NCI-H82 treated with DMSO at 0.1 percent for 48 hours (cell line): ENCODE measurements at regions not wholly inside any gene's neighbourhood (a gene's known extent, or its start where the extent isn't known, plus 50 kb on each side); places are given as distances from the start of the nearest gene placed in this dataset.

Source experiments
- DNase-seq: peaks from one replicate; lab custom pipeline; 2025; ENCODE audit not compliant: unreplicated experiment; lab: John Stamatoyannopoulos, UW

DNA sequence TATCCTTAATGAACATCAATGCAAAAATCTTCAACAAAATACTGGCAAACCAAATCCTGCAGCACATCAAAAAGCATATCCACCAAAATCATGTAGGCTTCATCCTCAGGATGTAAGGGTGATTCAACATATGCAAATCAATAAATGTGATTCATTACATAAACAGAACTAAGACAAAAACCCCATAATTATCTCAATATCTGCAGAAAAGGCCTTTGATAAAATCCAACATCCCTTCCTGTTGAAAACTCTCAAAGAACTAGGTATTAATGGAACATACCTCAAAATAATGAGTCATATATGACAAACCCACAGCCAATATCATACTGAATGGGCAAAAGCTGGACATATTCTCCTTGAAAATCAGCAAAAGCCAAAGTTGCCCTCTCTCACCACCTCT is 54.6 kb upstream of the DEPDC1 start:
- no peak for DNase-seq

DNA sequence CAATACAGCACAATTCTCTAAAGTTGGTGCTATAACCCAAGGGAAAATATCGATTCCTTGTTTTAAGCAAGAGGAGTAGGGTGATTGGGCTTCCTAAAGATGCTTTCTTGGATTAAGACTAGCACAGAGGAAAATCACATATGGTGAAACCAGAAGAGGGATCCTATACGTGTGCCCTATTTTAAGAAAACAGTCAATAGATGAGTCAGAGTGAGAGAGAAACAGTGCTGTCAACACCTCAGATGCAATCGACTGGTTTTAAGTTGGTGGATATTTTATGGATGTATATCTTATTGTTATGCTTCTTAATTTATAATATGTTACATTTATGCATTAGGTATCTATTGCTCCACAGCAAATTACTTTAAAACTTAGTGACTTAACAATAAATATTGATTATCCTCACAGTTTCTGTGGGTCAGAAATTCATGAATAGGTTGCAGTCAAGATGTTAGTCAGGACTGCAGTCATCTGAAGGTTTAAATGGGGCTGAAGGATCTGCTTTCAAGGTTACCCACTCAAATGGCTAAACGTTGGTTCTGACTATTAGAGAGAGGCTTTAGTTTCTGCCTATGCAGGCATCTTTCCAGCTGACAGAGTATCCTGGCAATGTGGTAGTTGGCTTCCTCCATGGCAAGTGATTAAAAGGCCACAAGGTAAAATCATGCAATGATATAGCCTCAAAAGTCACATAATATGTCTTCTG is 61.6 kb upstream of the DEPDC1 start:
- DNase-seq, result no peak

DNA sequence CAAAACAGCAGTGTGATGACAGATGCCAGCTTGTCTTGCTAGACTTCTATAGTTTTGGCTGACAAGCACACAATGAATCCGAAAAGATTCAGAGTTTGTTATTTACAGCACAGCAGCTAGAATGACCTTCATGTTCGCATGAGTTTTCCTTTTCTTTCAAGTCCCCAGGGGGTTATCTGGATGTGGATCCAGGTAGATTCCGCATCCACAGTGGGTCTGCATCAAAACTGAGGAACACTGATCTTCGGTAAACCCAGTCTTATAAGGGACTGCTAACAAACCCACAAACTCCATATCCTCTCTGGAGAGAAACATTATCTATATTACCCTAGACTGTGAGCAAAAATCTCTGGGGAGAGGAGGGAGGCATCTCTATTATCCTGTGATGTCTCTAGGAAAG is 69.0 kb upstream of the DEPDC1 start:
- no peak for DNase-seq

DNA sequence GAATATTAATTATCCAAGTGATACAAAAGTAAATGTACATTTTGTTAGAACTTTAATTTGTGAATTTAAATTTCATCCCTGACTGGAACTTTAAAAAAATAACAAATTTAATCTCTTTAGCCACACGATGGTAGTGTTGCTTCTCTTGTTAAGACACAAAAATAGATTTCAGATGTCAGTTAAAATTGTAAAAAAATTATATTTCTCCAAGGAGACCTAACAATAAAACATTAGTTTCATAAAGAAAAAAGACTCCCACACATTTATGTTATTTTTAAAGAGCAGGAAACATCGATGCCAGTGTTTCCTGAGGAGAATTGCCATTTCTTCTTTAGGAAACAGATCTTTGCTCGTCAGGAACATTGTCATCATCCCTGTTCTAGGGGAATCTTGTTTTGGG is 74.0 kb upstream of the DEPDC1 start:
- DNase-seq, result no peak

DNA sequence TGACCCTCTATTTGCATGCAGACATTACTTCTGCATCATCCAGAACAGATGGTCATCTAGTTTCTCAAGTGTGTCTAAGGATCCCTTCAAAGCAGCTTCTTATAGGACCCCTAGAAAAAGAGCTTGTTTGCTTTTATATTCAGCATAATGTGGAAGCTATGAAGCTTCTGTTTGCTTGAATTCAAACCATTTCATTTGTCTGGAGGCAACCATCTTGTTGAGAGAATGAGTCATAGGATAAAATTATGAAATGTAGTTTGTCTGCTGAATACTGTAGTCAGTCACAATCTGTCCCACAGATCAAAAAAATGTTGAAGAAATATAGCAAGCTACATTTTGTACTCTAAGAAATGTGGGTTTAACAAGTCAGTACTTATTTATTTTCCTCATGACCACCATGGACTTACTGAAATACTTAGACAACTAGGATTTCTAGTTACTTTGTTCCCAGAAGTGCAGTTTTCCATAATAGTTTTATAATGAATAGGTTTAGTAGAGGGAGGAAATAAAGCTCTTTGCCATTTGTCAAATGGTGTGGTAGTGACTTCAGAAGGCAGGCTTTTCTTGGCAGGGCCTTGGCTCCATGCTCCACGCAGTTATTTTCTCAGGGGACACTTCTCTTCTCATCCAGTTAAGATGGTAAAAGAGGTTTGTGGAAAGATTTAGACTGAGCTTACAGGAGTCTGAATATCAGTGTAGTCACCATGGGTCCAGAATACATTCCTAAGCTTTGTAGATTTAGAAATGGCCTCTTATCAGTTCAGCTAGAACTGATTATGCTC is 74.8 kb upstream of the DEPDC1 start:
- no peak for DNase-seq

DNA sequence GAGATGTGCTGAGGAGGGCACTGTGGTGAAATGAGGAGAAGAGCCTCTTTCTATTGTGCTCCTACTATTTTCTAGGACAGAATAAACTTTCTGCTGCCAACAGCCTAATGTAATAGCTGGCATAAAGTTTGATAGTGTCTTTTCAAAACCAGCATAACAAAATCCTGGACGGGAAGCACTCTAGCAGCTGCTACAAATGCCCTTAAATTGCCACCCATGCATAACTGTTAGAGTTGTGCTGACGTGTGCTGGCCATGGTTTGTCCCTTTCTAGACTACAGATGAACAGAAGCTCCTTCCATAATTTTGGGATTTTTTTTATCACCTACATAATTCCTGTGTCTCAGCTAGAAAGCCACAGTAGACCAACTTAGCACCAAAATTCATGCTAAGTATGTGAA is 88.5 kb upstream of the DEPDC1 start:
- DNase-seq, result no peak

DNA sequence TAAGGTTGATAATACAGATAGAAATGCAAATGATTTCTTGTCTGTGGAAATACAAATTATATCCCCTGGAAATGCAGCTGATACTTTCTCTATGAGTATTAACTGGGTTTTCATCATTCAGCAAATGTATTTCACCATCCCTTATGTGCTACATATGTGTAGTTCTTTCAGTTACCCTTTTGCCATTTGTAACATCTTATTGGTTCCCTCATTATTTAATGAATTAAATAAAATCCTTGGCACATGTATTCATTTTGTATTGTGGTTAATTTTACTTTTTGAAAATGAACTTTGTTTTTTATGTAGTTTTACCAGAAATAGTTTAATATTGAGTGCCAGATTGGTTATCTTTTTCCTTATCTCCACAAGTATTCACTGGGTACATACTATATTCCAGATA is 89.9 kb upstream of the DEPDC1 start:
- no peak for DNase-seq

DNA sequence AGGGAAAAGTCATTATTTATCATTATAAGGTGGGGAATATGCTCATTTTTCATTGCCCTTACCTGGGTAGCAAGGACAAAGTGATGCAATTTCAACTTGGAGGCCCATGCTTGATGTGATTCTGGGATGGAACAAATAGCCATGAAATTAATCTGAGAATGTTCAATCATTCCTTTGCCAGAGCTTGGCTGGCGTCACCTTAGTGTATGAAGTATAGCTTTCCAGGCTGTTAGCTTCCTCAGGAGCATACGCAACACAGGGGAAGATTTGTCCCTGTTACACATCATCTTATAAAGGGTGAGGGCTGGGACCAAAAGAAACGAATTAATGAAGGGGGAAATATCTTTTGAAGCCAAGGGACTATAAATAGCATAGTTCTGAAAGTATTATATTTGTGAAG is 91.4 kb upstream of the DEPDC1 start:
- DNase-seq, result no peak

GRCh38 chr1:68590473-68590872 is 93.6 kb upstream of the DEPDC1 start:
- DNase-seq, result no peak

GRCh38 chr1:68594851-68595250 is 98.0 kb upstream of the DEPDC1 start:
- no peak for DNase-seq

GRCh38 chr1:68600049-68600661 is 103.3 kb upstream of the DEPDC1 start:
- DNase-seq, result no peak

DNA sequence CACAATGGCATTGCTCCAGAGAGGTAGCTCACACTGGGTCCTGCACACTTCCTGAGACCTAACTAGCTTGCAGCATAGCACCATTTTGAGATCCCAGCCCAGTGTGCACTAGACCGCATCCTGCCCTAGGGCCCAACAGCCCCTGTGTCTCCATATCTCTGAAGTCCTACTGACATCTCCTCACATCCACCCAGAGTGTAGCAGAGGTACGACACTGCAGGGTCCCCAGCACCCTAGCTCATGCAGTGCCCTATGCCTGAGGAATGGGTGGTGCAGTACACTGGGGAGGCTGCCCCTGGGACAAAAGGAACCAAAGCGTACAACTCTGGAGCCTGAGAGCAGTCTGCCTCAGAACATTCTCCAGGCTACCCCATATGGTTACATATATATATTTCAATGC is 111.4 kb upstream of the DEPDC1 start:
- DNase-seq, result no peak

- DNase-seq, result no peak
Observed at GRCh38 chr1:68615312-68615711, 118.4 kb upstream of the DEPDC1 start.

DNA sequence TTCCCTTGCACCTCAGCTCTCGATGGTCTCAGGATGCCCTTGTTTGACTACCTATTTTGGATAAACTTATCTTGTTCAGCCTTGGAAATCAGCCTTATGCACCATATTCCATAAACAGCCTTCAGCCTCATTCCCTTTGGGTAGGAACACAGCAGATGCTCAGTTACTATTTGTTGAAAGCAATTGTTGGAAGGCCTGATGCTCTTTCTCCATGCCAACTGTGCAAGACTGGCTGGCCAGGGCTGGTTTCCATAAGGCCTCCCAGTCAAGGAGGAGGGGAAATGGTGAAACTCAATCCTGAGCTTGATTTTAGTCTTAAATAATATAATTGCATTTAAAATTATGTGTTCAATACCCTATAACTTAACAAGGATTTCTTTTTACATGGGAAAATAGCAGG is 121.1 kb upstream of the DEPDC1 start:
- no peak for DNase-seq

DNA sequence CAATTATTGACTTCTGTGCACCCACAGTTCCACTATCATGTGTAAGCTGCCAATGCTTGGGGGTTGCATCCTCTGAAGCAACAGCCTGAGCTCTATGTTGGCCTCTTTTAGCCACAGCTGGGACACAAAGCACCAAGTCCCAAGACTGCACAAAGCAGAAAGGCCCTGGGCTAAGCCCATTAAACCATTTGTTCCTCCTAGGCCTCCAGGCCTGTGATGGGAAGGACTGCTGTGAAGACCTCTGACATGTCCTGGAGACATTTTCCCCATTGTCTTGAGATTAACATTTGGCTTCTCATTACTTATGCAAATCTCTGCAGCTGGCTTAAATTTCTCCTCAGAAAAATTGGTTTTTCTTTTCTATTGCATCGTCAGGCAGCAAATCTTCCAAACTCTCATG is 123.7 kb upstream of the DEPDC1 start:
- DNase-seq, result no peak

GRCh38 chr1:68623700-68624099 is 126.8 kb upstream of the DEPDC1 start:
- DNase-seq, result no peak

DNA sequence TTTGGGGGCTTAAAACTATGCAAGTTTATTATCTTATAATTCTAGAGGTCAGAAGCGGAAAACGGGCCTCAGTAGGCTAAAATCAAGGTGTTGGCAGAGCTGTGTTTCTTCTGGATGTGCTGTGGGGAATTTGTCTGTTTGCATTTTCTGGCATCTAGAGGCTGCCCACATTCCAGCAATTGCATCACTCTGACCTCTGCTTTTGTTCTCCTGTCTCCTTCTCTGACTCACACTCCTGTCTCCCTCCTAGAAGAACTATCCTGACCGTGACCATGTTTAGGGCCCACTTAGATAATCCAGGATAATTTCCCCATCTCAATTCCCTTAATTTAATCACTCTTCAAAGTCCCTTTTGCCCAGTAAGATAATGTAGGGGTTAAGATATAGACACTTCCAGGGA is 127.4 kb upstream of the DEPDC1 start:
- DNase-seq, result no peak

DNA sequence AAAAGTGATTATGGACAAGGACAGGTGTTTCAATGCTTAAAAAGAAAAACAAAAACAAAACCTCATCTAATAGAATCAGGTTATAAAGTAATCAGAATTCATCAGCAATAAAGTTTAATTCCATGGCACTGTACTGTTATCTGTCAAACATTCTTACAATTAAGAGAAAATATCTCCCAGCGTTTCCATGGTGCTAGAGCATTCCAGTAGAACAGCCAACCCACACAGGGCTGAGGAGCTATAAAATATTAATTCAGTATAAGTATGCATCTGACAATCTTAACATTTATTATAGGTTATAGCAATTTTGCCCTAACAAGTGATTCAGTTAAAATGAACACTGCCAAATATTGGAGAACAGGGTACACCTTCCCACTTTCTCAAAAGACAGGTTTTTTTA is 128.7 kb upstream of the DEPDC1 start:
- DNase-seq, result no peak

- no peak for DNase-seq
Observed at GRCh38 chr1:68633141-68633919, 136.4 kb upstream of the DEPDC1 start.

GRCh38 chr1:68644504-68644903 is 147.6 kb upstream of the DEPDC1 start:
- DNase-seq, result no peak

- DNase-seq, result no peak
Observed at GRCh38 chr1:68651115-68651514, 154.2 kb upstream of the DEPDC1 start.

DNA sequence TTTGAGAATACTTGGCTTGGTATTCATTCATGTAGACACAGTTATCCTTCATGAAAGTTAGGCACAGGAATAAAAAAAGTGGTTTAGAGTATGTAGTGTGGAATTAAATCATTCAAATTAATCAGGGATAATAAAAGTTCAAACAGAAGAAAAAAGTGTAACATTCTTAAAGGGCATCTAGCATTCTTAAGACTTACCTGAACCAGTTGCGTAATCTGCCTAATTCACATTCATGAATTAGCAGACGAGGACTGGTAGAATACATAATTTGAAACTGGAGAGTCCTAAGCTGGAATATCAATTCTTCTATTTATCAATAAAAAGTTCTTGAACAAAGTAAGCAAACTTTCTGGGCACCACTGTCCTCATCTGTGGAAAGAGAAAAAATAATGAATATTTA is 157.0 kb upstream of the DEPDC1 start:
- DNase-seq, result no peak
